NOMO-1 (cell line): ENCODE measurements at regions not wholly inside any gene's neighbourhood (a gene's known extent, or its start where the extent isn't known, plus 50 kb on each side); places are given as distances from the start of the nearest gene placed in this dataset.

Experiments used
- DNase-seq, 2 experiments: peaks; one replicate each; lab custom pipeline; 2025; ENCODE audit not compliant: unreplicated experiment in 2 of 2; lab: John Stamatoyannopoulos, UW

- no peak for DNase-seq
Observed at GRCh38 chr17:31595666-31596381, 204.3 kb downstream of the RAB11FIP4 start.

GRCh38 chr17:31595076-31595475 lies 203.6 kb downstream of the RAB11FIP4 start:
- DNase-seq, result no peak

- DNase-seq, result no peak
Observed at GRCh38 chr17:31594416-31594815, 202.9 kb downstream of the RAB11FIP4 start.

GRCh38 chr17:31593806-31594205 lies 202.3 kb downstream of the RAB11FIP4 start:
- DNase-seq, result no peak

GRCh38 chr17:31591924-31592323 lies 200.4 kb downstream of the RAB11FIP4 start:
- no peak for DNase-seq

- no peak for DNase-seq
Observed at GRCh38 chr17:31588512-31588911, 197.0 kb downstream of the RAB11FIP4 start.

GRCh38 chr17:31588034-31588433 lies 196.6 kb downstream of the RAB11FIP4 start:
- no peak for DNase-seq
